ENCODE measurements at regions not wholly inside any gene's neighbourhood (a gene's known extent, or its start where the extent isn't known, plus 50 kb on each side); places are given as distances from the start of the nearest gene placed in this dataset.

GRCh38 chr5:30698217-30698616 is 495.3 kb upstream of the CDH6 start:
- no peak for DNase-seq

GRCh38 chr5:30693326-30693725 is 500.2 kb upstream of the CDH6 start:
- no peak for DNase-seq

GRCh38 chr5:30690931-30691330 is 502.6 kb upstream of the CDH6 start:
- DNase-seq, result no peak

GRCh38 chr5:30687461-30687860 is 506.0 kb upstream of the CDH6 start:
- DNase-seq, result no peak

GRCh38 chr5:30686530-30686929 is 507.0 kb upstream of the CDH6 start:
- DNase-seq, result no peak

GRCh38 chr5:30676223-30676840 is 517.2 kb upstream of the CDH6 start:
- no peak for DNase-seq

GRCh38 chr5:30667293-30667692 is 526.2 kb upstream of the CDH6 start:
- DNase-seq, result no peak

GRCh38 chr5:30663536-30663935 is 530.0 kb upstream of the CDH6 start:
- DNase-seq, result no peak

GRCh38 chr5:30662373-30662772 is 531.1 kb upstream of the CDH6 start:
- no peak for DNase-seq

- DNase-seq, result no peak
These were observed 531.8 kb upstream of the CDH6 start for GRCh38 chr5:30661730-30662129.

GRCh38 chr5:30659417-30659816 is 534.1 kb upstream of the CDH6 start:
- no peak for DNase-seq

GRCh38 chr5:30650311-30650710 is 543.2 kb upstream of the CDH6 start:
- DNase-seq, result no peak

GRCh38 chr5:30638899-30639298 is 554.6 kb upstream of the CDH6 start:
- DNase-seq, result no peak

- DNase-seq, result no peak
These were observed 565.5 kb upstream of the CDH6 start for GRCh38 chr5:30627945-30628344.

- no peak for DNase-seq
These were observed 566.9 kb upstream of the CDH6 start for GRCh38 chr5:30626557-30626956.

GRCh38 chr5:30620481-30621085 is 572.9 kb upstream of the CDH6 start:
- no peak for DNase-seq

- no peak for DNase-seq
These were observed 585.0 kb upstream of the CDH6 start for GRCh38 chr5:30608501-30608900.

- DNase-seq, result no peak
These were observed 586.1 kb upstream of the CDH6 start for GRCh38 chr5:30607301-30607894.

- DNase-seq, result no peak
These were observed 587.7 kb upstream of the CDH6 start for GRCh38 chr5:30605693-30606268.

GRCh38 chr5:30604648-30605262 is 588.7 kb upstream of the CDH6 start:
- no peak for DNase-seq

- no peak for DNase-seq
These were observed 592.6 kb upstream of the CDH6 start for GRCh38 chr5:30600892-30601291.

- no peak for DNase-seq
These were observed 596.9 kb upstream of the CDH6 start for GRCh38 chr5:30596495-30597064.

GRCh38 chr5:30594331-30594730 is 599.2 kb upstream of the CDH6 start:
- no peak for DNase-seq

Measured in dermis blood vessel endothelial cell (primary cell).